CD14-positive monocyte (primary cell): ENCODE measurements at regions not wholly inside any gene's neighbourhood (a gene's known extent, or its start where the extent isn't known, plus 50 kb on each side); places are given as distances from the start of the nearest gene placed in this dataset.

ENCODE experiments used
- DNase-seq, 3 donors: peaks; one replicate each; pipeline ENCODE4 v3.0.0-alpha.2; 2011 to 2022
- H2AFZ ChIP-seq: 2 replicates; pipeline ENCODE4 v1.6.0; 2012; ENCODE audit warnings: mild to moderate bottlenecking, low read depth, low read length, inconsistent platforms; ENCODE audit not compliant: insufficient read depth, poor library complexity, severe bottlenecking
- H3K27ac ChIP-seq, 2 donors: 1 replicate in 1 of 2; 2 replicates in 1 of 2; pipeline ENCODE4 v1.5.1; 2012 to 2013; ENCODE audit warnings: low read length in 2 of 2, control low read depth in 1 of 2, inconsistent platforms in 1 of 2, low read depth in 1 of 2, mild to moderate bottlenecking in 1 of 2
- H3K27me3 ChIP-seq, 2 donors: one replicate each; pipeline versions ENCODE4 v1.6.0 to v1.6.1; 2011 to 2013; ENCODE audit warnings: low read length in 2 of 2; ENCODE audit not compliant: control insufficient read depth in 2 of 2, insufficient read depth in 2 of 2
- H3K36me3 ChIP-seq, 2 donors: replicated peaks in 1 of 2; 1 replicate in 1 of 2; 2 replicates in 1 of 2; pipeline versions ENCODE4 v1.5.1 to v1.6.1; 2012 to 2013; ENCODE audit warnings: low read length in 2 of 2, control low read depth in 1 of 2, inconsistent platforms in 1 of 2, mild to moderate bottlenecking in 1 of 2; ENCODE audit not compliant: insufficient read depth in 2 of 2, control insufficient read depth in 1 of 2
- H3K4me1 ChIP-seq, 2 donors: 1 replicate in 1 of 2; 2 replicates in 1 of 2; pipeline versions ENCODE4 v1.5.1 to v1.6.1; 2012 to 2013; ENCODE audit warnings: low read length in 2 of 2, control low read depth in 1 of 2, inconsistent platforms in 1 of 2, mild to moderate bottlenecking in 1 of 2, moderate library complexity in 1 of 2; ENCODE audit not compliant: insufficient read depth in 2 of 2, control insufficient read depth in 1 of 2
- H3K4me2 ChIP-seq: replicated peaks from 2 replicates; pipeline ENCODE3; 2012; ENCODE audit warnings: low read length, moderate library complexity, mild to moderate bottlenecking; ENCODE audit not compliant: poor library complexity, severe bottlenecking; ENCODE audit errors: extremely low read depth
- H3K4me3 ChIP-seq, 3 experiments: fragments of 200-600 bp in 1 of 3; sonication (generic) in 1 of 3; replicated peaks in 1 of 3; 1 replicate in 2 of 3; 2 replicates in 1 of 3; pipeline ENCODE4 v1.5.1; 2011 to 2013; ENCODE audit warnings: low read length in 3 of 3, mild to moderate bottlenecking in 3 of 3, control low read depth in 2 of 3, low read depth in 2 of 3, inconsistent platforms in 1 of 3, moderate library complexity in 1 of 3
- H3K79me2 ChIP-seq: 2 replicates; pipeline ENCODE4 v1.6.0; 2012; ENCODE audit warnings: mild to moderate bottlenecking, control low read depth, inconsistent platforms, low read length, moderate library complexity; ENCODE audit not compliant: insufficient read depth
- H3K9ac ChIP-seq: 2 replicates; pipeline ENCODE4 v1.6.0; 2017; ENCODE audit warnings: low read length, mild to moderate bottlenecking; ENCODE audit not compliant: insufficient read depth, poor library complexity, severe bottlenecking
- H3K9me3 ChIP-seq, 2 donors: replicated peaks in 1 of 2; 1 replicate in 1 of 2; 2 replicates in 1 of 2; pipeline versions ENCODE4 v1.5.1 to v1.6.1; 2012 to 2013; ENCODE audit warnings: low read length in 2 of 2, control low read depth in 1 of 2; ENCODE audit not compliant: control insufficient read depth in 1 of 2, insufficient read depth in 1 of 2
- H4K20me1 ChIP-seq: 2 replicates; pipeline ENCODE4 v1.6.0; 2012; ENCODE audit warnings: mild to moderate bottlenecking, low read length, control low read depth, moderate library complexity; ENCODE audit not compliant: insufficient read depth
- H3K27ac Mint-ChIP-seq, 7 donors: one replicate each; pipeline ENCODE4 v1.8.0; 2020; ENCODE audit warnings: mild to moderate bottlenecking in 7 of 7, mixed read lengths in 7 of 7, moderate library complexity in 6 of 7, inconsistent platforms in 2 of 7
- H3K27me3 Mint-ChIP-seq, 3 donors: one replicate each; pipeline ENCODE4 v1.8.0; 2021 to 2022; ENCODE audit warnings: low read depth in 3 of 3, mild to moderate bottlenecking in 3 of 3, mixed read lengths in 3 of 3, moderate library complexity in 3 of 3, inconsistent platforms in 1 of 3
- H3K36me3 Mint-ChIP-seq, 2 donors: one replicate each; pipeline ENCODE4 v1.8.0; 2020; ENCODE audit warnings: mixed read lengths in 2 of 2, inconsistent platforms in 1 of 2, mild to moderate bottlenecking in 1 of 2
- H3K4me1 Mint-ChIP-seq: one replicate; pipeline ENCODE4 v1.8.0; 2020; ENCODE audit warnings: mild to moderate bottlenecking, mixed read lengths
- H3K4me3 Mint-ChIP-seq, 2 donors: one replicate each; pipeline ENCODE4 v1.8.0; 2020; ENCODE audit warnings: mild to moderate bottlenecking in 2 of 2, mixed read lengths in 2 of 2, moderate library complexity in 1 of 2
- H3K9me3 Mint-ChIP-seq, 7 donors: one replicate each; pipeline ENCODE4 v1.8.0; 2020 to 2022; ENCODE audit warnings: mixed read lengths in 7 of 7, mild to moderate bottlenecking in 6 of 7, moderate library complexity in 6 of 7, inconsistent platforms in 2 of 7
- CTCF ChIP-seq: fragments of 200-600 bp; IDR thresholded peaks from one replicate; pipeline ENCODE4 v1.8.0; 2022; ENCODE audit warnings: antibody characterized with exemption, mild to moderate bottlenecking
- WGBS: methylation state at CpG from one replicate; pipeline ENCODE4 v1.1.5; 2013; ENCODE audit warnings: missing lambda C conversion rate; ENCODE audit not compliant: insufficient coverage; 5-methylcytosine and 5-hydroxymethylcytosine counted together
- intact Hi-C, 2 donors: fragments of 100-400 bp; cut with micrococcal nuclease; formaldehyde crosslinking; loops; one replicate each; pipeline versions ENCODE4 v1.15.0 to v1.15.1; 2023

- intact Hi-C loops = no loop called here
- Mint-ChIP-seq H3K9me3 (peaks cover 0 to 8% (median 2%) of the 10 kb centered on the region in 7 donors), H3K27me3 (peaks cover 4 to 8% (median 7%) of the 10 kb centered on the region in 3 donors), H3K36me3 (no peaks in the 10 kb centered on the region), H3K27ac (no peak overlapping the region), H3K4me1 (no peaks in the 10 kb centered on the region), H3K4me3 (no peak overlapping the region)
- Histone ChIP-seq H4K20me1 (no peaks in the 10 kb centered on the region), H3K4me1 (no peaks in the 10 kb centered on the region), H3K27ac (no peak overlapping the region), H3K4me2 (no peak overlapping the region), H3K4me3 (no peak overlapping the region), H2AFZ (no peak overlapping the region), H3K9me3 (no peaks in the 10 kb centered on the region), H3K9ac (no peak overlapping the region), H3K27me3 (no peaks in the 10 kb centered on the region), H3K79me2 (no peaks in the 10 kb centered on the region), H3K36me3 (no peaks in the 10 kb centered on the region)
- WGBS = 85% methylated on average over 4 of the region's 7 CpGs
- DNase-seq = no peak
- TF ChIP-seq CTCF = no peak
Observed at GRCh38 chr19:30103981-30104380, 161.9 kb downstream of the URI1 start.

- Mint-ChIP-seq H3K27ac (no peak overlapping the region), H3K27me3 (peaks cover 6 to 9% (median 9%) of the 10 kb centered on the region in 3 donors), H3K4me1 (no peaks in the 10 kb centered on the region), H3K9me3 (peaks cover 0 to 8% (median 2%) of the 10 kb centered on the region in 7 donors), H3K36me3 (no peaks in the 10 kb centered on the region), H3K4me3 (no peak overlapping the region)
- H3K79me2 ChIP-seq = no peaks in the 10 kb centered on the region
- no peak overlapping the region for H3K4me2 ChIP-seq
- H3K27ac ChIP-seq = no peak overlapping the region
- no peak for DNase-seq
- intact Hi-C loops = no loop called here
- H4K20me1 ChIP-seq = no peaks in the 10 kb centered on the region
- WGBS = 91% methylated on average over 7 of the region's 8 CpGs
- H3K9ac ChIP-seq = no peak overlapping the region
- H3K9me3 ChIP-seq = no peaks in the 10 kb centered on the region
- no peak for TF ChIP-seq CTCF
- no peak overlapping the region for H2AFZ ChIP-seq
- no peaks in the 10 kb centered on the region for H3K4me1 ChIP-seq
- H3K27me3 ChIP-seq = no peaks in the 10 kb centered on the region
- H3K36me3 ChIP-seq = no peaks in the 10 kb centered on the region
- no peak overlapping the region for H3K4me3 ChIP-seq
Observed at GRCh38 chr19:30105316-30105715, 163.3 kb downstream of the URI1 start.
